GM21528 (cell line): ENCODE measurements at regions not wholly inside any gene's neighbourhood (a gene's known extent, or its start where the extent isn't known, plus 50 kb on each side); places are given as distances from the start of the nearest gene placed in this dataset.
"Not testable (repeated sequence)": the region's sequence is repeated elsewhere in the genome, so short reads cannot be mapped to it uniquely, and the experiment has no call there.

Experiments
- ATAC-seq: cut with Tn5 transposase; IDR thresholded peaks from one replicate; pipeline ENCODE4 v1.9.1; 2021; ENCODE audit warnings: mild to moderate bottlenecking, moderate library complexity; ENCODE audit not compliant: unreplicated experiment, low FRiP score

- no peak for ATAC-seq
Observed at GRCh38 chr9:90507621-90508020, 135.0 kb downstream of the DIRAS2 start.

- ATAC-seq = no peak
Observed at GRCh38 chr9:90508940-90509339, 133.7 kb downstream of the DIRAS2 start.

- ATAC-seq = no peak
Observed at GRCh38 chr9:90511711-90512110, 130.9 kb downstream of the DIRAS2 start.

GRCh38 chr9:90514877-90515276, 127.7 kb downstream of the DIRAS2 start:
- no peak for ATAC-seq

- no peak for ATAC-seq
Observed at GRCh38 chr9:90515510-90515909, 127.1 kb downstream of the DIRAS2 start.

- ATAC-seq = no peak
Observed at GRCh38 chr9:90517103-90517502, 125.5 kb downstream of the DIRAS2 start.

- no peak for ATAC-seq
Observed at GRCh38 chr9:90521811-90522570, 120.6 kb downstream of the DIRAS2 start.

DNA sequence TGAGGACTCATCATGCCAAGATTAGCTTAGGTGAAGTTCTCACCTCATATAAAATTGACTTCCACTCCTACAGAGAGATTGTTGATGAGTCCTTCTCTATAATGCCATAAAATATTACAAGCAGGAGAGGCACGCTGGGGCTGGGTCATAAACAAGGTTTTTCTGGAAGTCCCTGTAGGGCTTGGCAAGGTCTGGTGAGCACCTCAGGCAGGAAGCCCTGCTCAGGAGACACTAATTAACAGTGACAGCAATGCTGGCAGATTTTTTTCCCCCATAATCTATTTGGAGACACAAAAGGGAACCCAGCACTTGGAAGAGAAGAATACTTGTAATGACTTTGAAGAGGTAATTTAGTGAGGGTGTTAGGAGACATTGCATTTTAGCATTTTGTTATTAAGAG, 118.7 kb downstream of the DIRAS2 start:
- no peak for ATAC-seq

- ATAC-seq = no peak
Observed at GRCh38 chr9:90526386-90526785, 116.2 kb downstream of the DIRAS2 start.

- not testable (repeated sequence) for ATAC-seq
Observed at GRCh38 chr9:90536094-90536493, 106.5 kb downstream of the DIRAS2 start.

GRCh38 chr9:90538566-90538965, 104.1 kb downstream of the DIRAS2 start:
- ATAC-seq = no peak

DNA sequence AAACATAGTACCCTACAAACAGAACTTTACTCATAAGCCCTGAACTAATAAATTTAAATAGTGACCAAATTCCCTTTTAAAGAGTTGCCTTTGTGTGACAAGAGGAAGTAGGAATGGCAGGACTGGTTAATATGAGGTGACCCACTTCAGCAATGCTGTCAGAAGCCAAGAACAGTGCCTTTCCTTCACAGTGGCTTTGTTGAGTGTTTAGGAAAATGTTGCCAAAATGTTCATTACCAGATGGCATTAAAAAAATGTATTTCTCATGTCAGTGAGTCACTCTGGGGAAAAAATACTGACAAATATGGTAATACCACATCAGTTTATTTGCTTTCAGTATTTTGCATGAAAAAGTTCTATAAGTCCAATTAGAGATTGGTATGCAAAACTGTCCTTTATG, 103.3 kb downstream of the DIRAS2 start:
- no peak for ATAC-seq

DNA sequence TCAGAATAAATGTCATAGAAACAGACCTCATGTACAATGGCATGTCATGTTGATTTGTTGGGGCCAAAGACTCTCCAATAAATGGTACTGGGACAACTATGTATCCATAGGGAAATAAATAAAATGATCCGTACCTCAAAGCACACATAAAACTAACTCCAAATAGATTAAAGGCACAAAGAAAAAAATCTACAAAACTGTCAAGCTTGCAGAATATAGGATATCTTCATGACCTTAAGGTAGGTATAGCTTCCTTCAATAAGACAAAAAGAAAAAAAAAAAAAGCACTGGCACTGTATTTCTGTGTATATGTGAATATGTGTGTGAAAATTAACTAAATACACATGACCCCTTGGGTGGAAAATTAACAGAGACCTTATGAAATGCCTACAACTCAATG, 101.9 kb downstream of the DIRAS2 start:
- no peak for ATAC-seq

DNA sequence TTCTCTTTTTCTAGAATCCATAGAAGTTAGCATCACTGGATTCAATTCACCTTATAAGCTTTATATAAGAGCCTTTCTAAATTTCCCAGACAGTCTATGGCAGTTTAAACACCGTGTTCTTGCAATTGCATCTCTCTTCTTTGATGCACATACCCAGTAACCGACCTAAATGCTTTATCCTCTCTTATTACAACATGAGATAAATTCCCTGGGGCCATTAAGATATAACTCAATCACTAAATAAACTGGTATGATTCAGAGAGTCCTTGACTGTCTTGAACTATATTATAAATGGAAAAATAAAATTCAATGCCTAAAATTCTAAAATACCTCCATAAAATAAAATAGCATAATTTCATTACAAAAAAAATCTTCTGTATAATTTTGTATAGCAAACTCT, 98.1 kb downstream of the DIRAS2 start:
- no peak for ATAC-seq

DNA sequence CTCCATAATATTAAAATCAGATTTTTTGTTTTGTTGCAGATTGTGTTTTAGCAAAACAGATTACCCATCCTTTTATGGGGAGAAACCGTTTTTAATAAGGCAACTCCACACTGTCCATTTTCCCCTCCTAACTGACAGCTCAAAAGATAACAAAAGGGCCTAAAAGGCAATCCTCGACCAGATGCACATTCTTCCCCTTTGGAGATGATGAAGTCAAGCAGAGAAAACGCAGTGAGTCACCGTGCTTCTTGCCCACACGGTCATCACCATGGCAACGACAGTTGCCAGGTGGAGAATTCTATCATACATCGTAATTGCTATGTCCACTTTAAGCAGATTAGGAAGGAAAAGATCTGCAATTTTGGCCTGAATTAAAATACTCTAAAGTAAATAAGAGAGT, 96.4 kb downstream of the DIRAS2 start:
- no peak for ATAC-seq

GRCh38 chr9:90547896-90548295, 94.7 kb downstream of the DIRAS2 start:
- ATAC-seq = no peak

- ATAC-seq = no peak
Observed at GRCh38 chr9:90552317-90552716, 90.3 kb downstream of the DIRAS2 start.

- no peak for ATAC-seq
Observed at GRCh38 chr9:90555351-90556057, 87.1 kb downstream of the DIRAS2 start.

GRCh38 chr9:90556897-90557675, 85.5 kb downstream of the DIRAS2 start:
- no peak for ATAC-seq

GRCh38 chr9:90559075-90560073, 83.2 kb downstream of the DIRAS2 start:
- no peak for ATAC-seq
